Esophagus squamous epithelium (tissue), 4 donors: ENCODE measurements at regions not wholly inside any gene's neighbourhood (a gene's known extent, or its start where the extent isn't known, plus 50 kb on each side); places are given as distances from the start of the nearest gene placed in this dataset.

Source experiments
- POLR2A ChIP-seq, 4 donors: fragments of 450-650 bp; IDR thresholded peaks; one replicate each; pipeline ENCODE4 v1.6.1; 2017; ENCODE audit warnings: antibody characterized with exemption in 4 of 4, mild to moderate bottlenecking in 4 of 4, moderate library complexity in 3 of 4
- TF ChIP-seq, protein P1 (sequence below), 6 experiments: fragments of 450-650 bp in 4 of 6; fragments of 200-600 bp in 2 of 6; sonication (generic) in 2 of 6; IDR thresholded peaks; one replicate each; pipeline ENCODE4 v1.5.1; 2016 to 2019; ENCODE audit warnings: antibody characterized with exemption in 6 of 6, mild to moderate bottlenecking in 4 of 6, moderate library complexity in 4 of 6

DNA sequence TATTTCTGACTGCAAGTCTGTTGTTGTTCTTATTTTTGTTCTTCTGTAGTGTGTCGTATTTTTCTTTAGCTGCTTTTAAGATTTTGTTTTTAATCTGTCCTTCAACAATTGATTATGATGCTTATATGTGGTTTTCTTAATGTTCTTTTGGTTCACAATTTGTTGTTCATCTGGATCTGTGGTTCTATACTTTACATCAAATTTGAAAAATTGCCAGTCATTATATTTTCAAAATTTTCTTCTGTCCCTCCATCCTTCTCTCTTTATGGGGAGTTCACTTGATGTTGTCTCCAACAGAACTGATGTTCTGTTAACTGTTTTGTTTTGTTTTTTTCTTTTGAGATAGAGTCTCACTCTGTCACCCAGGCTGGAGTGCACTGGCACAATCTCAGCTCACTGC is 378.5 kb upstream of the CD180 start:
- TF ChIP-seq, protein P1, sequence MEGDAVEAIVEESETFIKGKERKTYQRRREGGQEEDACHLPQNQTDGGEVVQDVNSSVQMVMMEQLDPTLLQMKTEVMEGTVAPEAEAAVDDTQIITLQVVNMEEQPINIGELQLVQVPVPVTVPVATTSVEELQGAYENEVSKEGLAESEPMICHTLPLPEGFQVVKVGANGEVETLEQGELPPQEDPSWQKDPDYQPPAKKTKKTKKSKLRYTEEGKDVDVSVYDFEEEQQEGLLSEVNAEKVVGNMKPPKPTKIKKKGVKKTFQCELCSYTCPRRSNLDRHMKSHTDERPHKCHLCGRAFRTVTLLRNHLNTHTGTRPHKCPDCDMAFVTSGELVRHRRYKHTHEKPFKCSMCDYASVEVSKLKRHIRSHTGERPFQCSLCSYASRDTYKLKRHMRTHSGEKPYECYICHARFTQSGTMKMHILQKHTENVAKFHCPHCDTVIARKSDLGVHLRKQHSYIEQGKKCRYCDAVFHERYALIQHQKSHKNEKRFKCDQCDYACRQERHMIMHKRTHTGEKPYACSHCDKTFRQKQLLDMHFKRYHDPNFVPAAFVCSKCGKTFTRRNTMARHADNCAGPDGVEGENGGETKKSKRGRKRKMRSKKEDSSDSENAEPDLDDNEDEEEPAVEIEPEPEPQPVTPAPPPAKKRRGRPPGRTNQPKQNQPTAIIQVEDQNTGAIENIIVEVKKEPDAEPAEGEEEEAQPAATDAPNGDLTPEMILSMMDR (IDR thresholded peaks at IDR 0.05) = no peak
- TF ChIP-seq POLR2A (IDR thresholded peaks at IDR 0.05) = no peak
